PC-3 (cell line): ENCODE measurements at regions not wholly inside any gene's neighbourhood (a gene's known extent, or its start where the extent isn't known, plus 50 kb on each side); places are given as distances from the start of the nearest gene placed in this dataset.

Source experiments
- CTCF ChIP-seq: fragments of 300-600 bp; sonication (generic); conservative IDR thresholded peaks from 2 replicates; pipeline ENCODE4 v1.5.1; 2017; ENCODE audit warnings: antibody characterized with exemption, low read depth, mild to moderate bottlenecking, low read length
- EZH2 ChIP-seq: fragments of 300-600 bp; sonication (generic); IDR thresholded peaks from one replicate; pipeline ENCODE4 v1.6.1; 2017; ENCODE audit warnings: antibody characterized with exemption, mild to moderate bottlenecking, low read length; ENCODE audit not compliant: unreplicated experiment

DNA sequence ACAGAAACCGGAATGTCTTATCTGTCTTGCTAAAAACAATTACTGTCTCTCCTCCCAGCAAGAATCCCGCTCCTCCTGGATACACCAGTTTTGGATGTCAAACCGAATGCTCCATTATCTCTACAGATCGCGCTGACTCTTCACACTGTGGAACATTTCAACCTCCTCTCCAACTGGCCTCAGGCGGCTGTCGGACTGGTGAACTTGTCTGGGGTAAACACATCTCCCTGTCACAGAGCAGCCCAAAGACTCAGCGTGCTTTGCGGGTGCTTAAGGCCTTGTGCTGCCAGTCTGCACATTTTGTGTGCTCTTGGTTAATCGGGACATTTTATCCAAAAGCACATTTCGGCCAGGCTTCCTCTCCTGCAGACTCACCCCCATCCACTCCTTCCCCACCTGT lies 173.1 kb downstream of the ICOS start:
- TF ChIP-seq CTCF (no peak), EZH2 (no peak)
